Body of pancreas (tissue), 4 donors: ENCODE measurements at regions not wholly inside any gene's neighbourhood (a gene's known extent, or its start where the extent isn't known, plus 50 kb on each side); places are given as distances from the start of the nearest gene placed in this dataset.

ENCODE experiments used
- POLR2A ChIP-seq, 3 donors: fragments of 450-650 bp; IDR thresholded peaks; one replicate each; pipeline ENCODE4 v1.6.1; 2016; ENCODE audit warnings: antibody characterized with exemption in 3 of 3, mild to moderate bottlenecking in 2 of 3
- TF ChIP-seq, protein P1 (sequence below), 7 experiments: fragments of 450-650 bp in 4 of 7; fragments of 200-600 bp in 3 of 7; sonication (generic) in 3 of 7; IDR thresholded peaks; one replicate each; pipeline ENCODE4 v1.5.1; 2016 to 2019; ENCODE audit warnings: antibody characterized with exemption in 7 of 7

DNA sequence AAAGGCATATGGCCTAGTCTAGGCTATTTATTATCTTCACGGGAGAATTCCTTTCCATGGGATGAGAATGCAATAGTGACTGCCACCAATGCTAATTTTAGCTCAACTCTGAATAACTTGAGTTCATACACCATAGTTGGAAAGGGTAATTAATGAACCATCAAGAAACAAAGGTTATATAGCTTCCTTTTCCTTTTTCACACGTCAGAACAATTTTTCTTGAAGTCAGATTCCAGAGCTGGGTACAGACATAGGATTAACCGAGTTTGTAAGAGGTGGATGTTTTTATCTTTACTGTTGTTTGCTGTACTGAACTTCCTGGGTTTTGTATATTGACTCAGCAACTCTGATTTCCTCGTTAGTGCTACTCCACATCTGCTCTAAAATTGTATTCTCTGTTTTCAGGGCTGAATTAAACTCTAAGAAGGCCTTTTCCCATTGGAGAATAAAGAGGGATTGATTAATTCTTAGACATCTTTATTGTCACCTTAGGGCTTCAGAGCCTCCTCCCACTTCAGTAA lies 262.0 kb downstream of the NUF2 start:
- TF ChIP-seq, protein P1, sequence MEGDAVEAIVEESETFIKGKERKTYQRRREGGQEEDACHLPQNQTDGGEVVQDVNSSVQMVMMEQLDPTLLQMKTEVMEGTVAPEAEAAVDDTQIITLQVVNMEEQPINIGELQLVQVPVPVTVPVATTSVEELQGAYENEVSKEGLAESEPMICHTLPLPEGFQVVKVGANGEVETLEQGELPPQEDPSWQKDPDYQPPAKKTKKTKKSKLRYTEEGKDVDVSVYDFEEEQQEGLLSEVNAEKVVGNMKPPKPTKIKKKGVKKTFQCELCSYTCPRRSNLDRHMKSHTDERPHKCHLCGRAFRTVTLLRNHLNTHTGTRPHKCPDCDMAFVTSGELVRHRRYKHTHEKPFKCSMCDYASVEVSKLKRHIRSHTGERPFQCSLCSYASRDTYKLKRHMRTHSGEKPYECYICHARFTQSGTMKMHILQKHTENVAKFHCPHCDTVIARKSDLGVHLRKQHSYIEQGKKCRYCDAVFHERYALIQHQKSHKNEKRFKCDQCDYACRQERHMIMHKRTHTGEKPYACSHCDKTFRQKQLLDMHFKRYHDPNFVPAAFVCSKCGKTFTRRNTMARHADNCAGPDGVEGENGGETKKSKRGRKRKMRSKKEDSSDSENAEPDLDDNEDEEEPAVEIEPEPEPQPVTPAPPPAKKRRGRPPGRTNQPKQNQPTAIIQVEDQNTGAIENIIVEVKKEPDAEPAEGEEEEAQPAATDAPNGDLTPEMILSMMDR (IDR thresholded peaks at IDR 0.05) = no peak
- TF ChIP-seq POLR2A (IDR thresholded peaks at IDR 0.05) = no peak
